ENCODE measurements at regions not wholly inside any gene's neighbourhood (a gene's known extent, or its start where the extent isn't known, plus 50 kb on each side); places are given as distances from the start of the nearest gene placed in this dataset.

- ChIA-PET CTCF (no interaction called here), POLR2A (no interaction called here)
- H2AFZ ChIP-seq (ENCODE audit: insufficient read depth, low read depth, low read length, poor library complexity, severe bottlenecking) = no peak overlapping the region
- Mint-ChIP-seq H3K4me3 (no peak overlapping the region), H3K27ac (no peak overlapping the region), H3K9me3 (ENCODE audit: insufficient read depth) (no peaks in the 10 kb centered on the region), H3K27me3 (peaks cover 44% of the 10 kb centered on the region), H3K4me1 (peaks cover 8% of the 10 kb centered on the region)
- H3K9ac ChIP-seq (ENCODE audit: low read length) = no peak overlapping the region
- intact Hi-C loops (cut with micrococcal nuclease) = no loop called here
- no peak overlapping the region for H3K27ac ChIP-seq (ENCODE audit: low read length in 2 of 2)
- WGBS (ENCODE audit: insufficient coverage) = 81% methylated on average over 12 of the region's 13 CpGs
- no peak overlapping the region for H3K4me2 ChIP-seq (replicated peaks; ENCODE audit: low read depth, low read length, poor library complexity, severe bottlenecking)
- H3K27me3 ChIP-seq (replicated peaks in 1 of 4; ENCODE audit: control extremely low read depth in 1 of 4, control insufficient read depth in 3 of 4, insufficient read depth in 4 of 4, low read length in 3 of 4) = peaks cover 0 to 24% (median 3%) of the 10 kb centered on the region in 4 experiments
- H4K20me1 ChIP-seq (ENCODE audit: control insufficient read depth, insufficient read depth, low read length, poor library complexity, severe bottlenecking) = no peaks in the 10 kb centered on the region
- no peak overlapping the region for H3K4me3 ChIP-seq (ENCODE audit: control extremely low read depth in 1 of 5, extremely low read depth in 1 of 5, insufficient read depth in 1 of 5, low read depth in 2 of 5, low read length in 4 of 5)
- DNase-seq = no peak
- ATAC-seq (ENCODE audit: low read depth) = no peak
- no peaks in the 10 kb centered on the region for H3K9me3 ChIP-seq (ENCODE audit: control extremely low read depth in 1 of 3, control insufficient read depth in 2 of 3, insufficient read depth in 1 of 3, low read length in 2 of 3)
- H3K79me2 ChIP-seq (ENCODE audit: control insufficient read depth, insufficient read depth, low read length) = no peaks in the 10 kb centered on the region
- H3K4me1 ChIP-seq (ENCODE audit: control insufficient read depth in 2 of 2, insufficient read depth in 2 of 2, low read length in 2 of 2) = peaks cover 0 to 4% of the 10 kb centered on the region in 2 donors
- no peaks in the 10 kb centered on the region for H3K36me3 ChIP-seq (replicated peaks in 1 of 2; ENCODE audit: control extremely low read depth in 1 of 2, control insufficient read depth in 1 of 2, extremely low read depth in 1 of 2, insufficient read depth in 2 of 2, low read length in 1 of 2)
- TF ChIP-seq CTCF (IDR thresholded peaks at IDR 0.05) = no peak
- no peak for TF ChIP-seq EZH2 (IDR thresholded peaks at IDR 0.05; ENCODE audit: borderline replicate concordance, insufficient read depth, low read depth, low read length, poor library complexity, severe bottlenecking)
These were observed 191.9 kb upstream of the LINGO1 start for GRCh38 chr15:77824361-77825251.

DNA sequence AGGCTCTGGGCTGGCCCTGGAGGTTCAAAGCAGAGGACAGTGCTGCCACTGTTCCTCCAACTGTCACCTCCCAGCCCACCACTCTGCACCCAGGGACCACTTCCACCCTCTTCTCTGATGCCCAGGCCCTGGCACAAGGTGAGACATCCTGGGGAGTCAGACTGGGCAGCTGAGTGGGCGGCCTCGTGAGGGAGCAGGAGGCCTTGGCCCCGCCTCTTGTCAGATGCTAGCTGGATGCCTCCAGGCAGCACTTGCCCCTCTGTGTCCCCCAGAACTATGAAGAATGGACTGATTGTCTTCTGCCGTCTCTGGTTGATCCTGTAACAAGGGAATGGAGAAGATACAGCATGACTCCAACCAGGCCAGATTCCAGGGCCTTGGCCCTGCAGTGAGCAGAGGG is 191.0 kb upstream of the LINGO1 start:
- H3K4me3 Mint-ChIP-seq = no peak overlapping the region
- intact Hi-C loops (cut with micrococcal nuclease) = no loop called here
- H3K9me3 ChIP-seq (ENCODE audit: control extremely low read depth in 1 of 3, control insufficient read depth in 2 of 3, insufficient read depth in 1 of 3, low read length in 2 of 3) = no peaks in the 10 kb centered on the region
- POLR2A ChIA-PET = no interaction called here
- no peak overlapping the region for H3K27ac Mint-ChIP-seq
- H3K27me3 Mint-ChIP-seq = peaks cover 44% of the 10 kb centered on the region
- H3K36me3 ChIP-seq (replicated peaks in 1 of 2; ENCODE audit: control extremely low read depth in 1 of 2, control insufficient read depth in 1 of 2, extremely low read depth in 1 of 2, insufficient read depth in 2 of 2, low read length in 1 of 2) = no peaks in the 10 kb centered on the region
- H3K4me1 ChIP-seq (ENCODE audit: control insufficient read depth in 2 of 2, insufficient read depth in 2 of 2, low read length in 2 of 2) = peaks cover 0 to 4% of the 10 kb centered on the region in 2 donors
- peaks cover 0 to 24% (median 3%) of the 10 kb centered on the region in 4 experiments for H3K27me3 ChIP-seq (replicated peaks in 1 of 4; ENCODE audit: control extremely low read depth in 1 of 4, control insufficient read depth in 3 of 4, insufficient read depth in 4 of 4, low read length in 3 of 4)
- H3K27ac ChIP-seq (ENCODE audit: low read length in 2 of 2) = no peak overlapping the region
- H3K4me3 ChIP-seq (ENCODE audit: control extremely low read depth in 1 of 5, extremely low read depth in 1 of 5, insufficient read depth in 1 of 5, low read depth in 2 of 5, low read length in 4 of 5) = no peak overlapping the region
- H4K20me1 ChIP-seq (ENCODE audit: control insufficient read depth, insufficient read depth, low read length, poor library complexity, severe bottlenecking) = no peaks in the 10 kb centered on the region
- TF ChIP-seq CTCF (IDR thresholded peaks at IDR 0.05) = no peak
- TF ChIP-seq EZH2 (IDR thresholded peaks at IDR 0.05; ENCODE audit: borderline replicate concordance, insufficient read depth, low read depth, low read length, poor library complexity, severe bottlenecking) = no peak
- CTCF ChIA-PET = no interaction called here
- DNase-seq (no peak), ATAC-seq (ENCODE audit: low read depth) (no peak)
- H3K4me2 ChIP-seq (replicated peaks; ENCODE audit: low read depth, low read length, poor library complexity, severe bottlenecking) = no peak overlapping the region
- no peak overlapping the region for H3K9ac ChIP-seq (ENCODE audit: low read length)
- H3K4me1 Mint-ChIP-seq = peaks cover 8% of the 10 kb centered on the region
- H3K9me3 Mint-ChIP-seq (ENCODE audit: insufficient read depth) = no peaks in the 10 kb centered on the region
- no peak overlapping the region for H2AFZ ChIP-seq (ENCODE audit: insufficient read depth, low read depth, low read length, poor library complexity, severe bottlenecking)
- no peaks in the 10 kb centered on the region for H3K79me2 ChIP-seq (ENCODE audit: control insufficient read depth, insufficient read depth, low read length)
- WGBS (ENCODE audit: insufficient coverage) = 87% methylated on average over 4 of the region's 4 CpGs

All from B cell (primary cell).